Cerebellar cortex (tissue), 1 donor: ENCODE measurements at regions not wholly inside any gene's neighbourhood (a gene's known extent, or its start where the extent isn't known, plus 50 kb on each side); places are given as distances from the start of the nearest gene placed in this dataset.

Experiments used
- DNase-seq: peaks from one replicate; pipeline ENCODE4 v3.0.0-alpha.2; 2015; ENCODE audit warnings: low spot score

DNA sequence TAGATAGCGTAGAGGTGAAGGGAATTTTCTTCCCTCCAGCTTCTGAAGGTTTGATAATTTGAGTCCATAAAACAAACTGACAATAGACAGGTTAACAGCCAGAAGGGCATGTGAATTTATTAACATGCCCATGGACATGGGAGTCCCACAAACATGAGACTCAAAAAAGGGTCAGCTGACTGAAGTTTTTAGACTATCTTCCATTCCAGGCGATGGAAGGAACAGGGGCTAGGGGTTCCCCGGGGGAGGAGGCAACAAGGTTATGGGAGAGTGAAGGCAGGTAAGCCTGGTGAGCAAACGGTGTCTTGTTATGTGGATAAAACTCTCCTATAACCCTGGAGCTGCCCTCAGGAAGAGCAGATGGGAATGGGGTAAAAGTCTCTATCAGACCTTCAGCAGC, 81.5 kb upstream of the SORBS2 start:
- DNase-seq = no peak

DNA sequence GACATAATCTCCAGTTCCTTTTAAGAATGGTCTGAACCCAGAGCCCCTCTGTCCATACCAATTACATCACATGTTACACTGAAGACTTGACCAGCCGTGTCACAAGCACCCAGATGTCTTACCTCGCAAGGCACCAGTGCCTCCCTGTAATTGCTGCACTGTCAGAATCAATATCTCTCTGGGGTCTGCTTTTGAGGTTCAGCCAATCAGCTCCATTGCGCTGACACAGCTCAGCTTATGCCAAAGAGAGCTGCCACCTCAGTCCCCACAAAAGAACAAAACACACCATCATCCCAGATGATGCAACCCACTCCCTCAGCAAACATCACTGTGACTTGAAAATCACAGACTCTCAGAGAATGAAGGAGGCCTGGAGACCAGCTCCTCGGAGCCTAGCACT, 82.5 kb upstream of the SORBS2 start:
- DNase-seq = no peak

DNA sequence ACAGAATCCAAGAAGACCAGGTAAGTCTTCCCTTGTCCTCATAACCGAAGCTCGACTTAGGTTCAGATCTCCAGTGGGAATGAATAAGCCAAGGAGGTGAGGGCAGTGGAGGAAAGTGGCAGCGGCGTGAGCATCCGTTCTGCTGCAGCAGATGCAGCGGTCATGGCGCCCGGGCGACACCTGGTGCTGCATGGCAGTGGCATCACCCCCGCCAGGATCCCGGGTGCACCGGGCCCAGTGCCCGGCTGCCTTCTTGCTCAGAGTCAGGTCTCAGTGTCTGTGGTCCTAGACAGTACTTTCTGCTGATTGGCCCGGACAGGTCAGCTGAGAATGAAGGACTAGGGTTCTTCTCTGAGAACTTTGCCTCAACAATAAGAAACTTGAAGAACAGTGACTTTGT, 83.4 kb upstream of the SORBS2 start:
- no peak for DNase-seq

DNA sequence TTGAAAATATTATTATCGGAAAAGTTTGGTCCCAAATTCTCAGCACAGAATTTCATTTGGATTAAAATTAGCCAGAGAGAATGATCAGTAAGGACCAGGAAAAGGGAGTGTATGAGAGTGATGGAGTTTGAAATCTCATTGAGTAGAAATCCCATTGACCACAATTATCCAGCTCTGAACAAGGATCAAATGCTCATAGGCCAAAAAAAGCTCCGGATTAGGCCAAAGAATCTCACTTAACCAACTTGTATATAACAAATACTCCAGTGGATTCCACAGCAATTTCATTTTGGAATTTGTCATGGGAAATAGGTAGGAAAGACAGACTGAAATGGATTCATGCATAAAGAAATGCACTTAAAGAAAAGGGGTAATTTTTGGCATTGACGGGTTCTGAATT, 83.9 kb upstream of the SORBS2 start:
- no peak for DNase-seq

DNA sequence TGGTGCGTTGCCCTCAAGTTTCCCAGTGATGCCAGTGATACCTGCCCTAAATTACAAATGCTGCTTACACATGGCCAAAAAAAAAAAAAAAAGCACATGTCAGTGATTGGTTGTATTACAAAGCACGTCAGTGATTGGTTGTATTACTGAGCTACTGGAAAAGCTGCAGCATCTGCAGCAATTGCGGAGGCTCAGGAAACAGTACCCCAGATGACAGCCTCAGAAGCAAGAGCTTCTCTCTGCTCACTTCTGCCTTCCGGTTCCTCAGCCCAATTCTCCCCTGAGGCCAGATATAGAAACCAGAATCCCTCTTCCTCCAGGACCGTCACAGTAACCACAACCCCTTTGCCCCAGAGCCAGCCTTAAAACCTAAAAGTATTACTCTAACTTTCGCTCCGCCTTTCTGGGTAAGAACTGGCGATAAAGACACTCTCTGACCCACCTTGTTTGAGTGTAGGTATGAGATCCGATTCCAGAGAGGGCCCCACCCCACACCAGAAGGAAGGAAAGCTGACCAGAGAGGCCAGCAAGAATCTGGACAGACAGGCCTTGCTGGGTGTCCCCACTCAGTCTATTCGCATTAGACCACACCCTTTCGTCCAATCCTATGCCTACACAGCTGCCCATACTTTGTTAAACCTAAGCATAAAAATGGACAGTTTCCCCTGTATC, 85.0 kb upstream of the SORBS2 start:
- no peak for DNase-seq

DNA sequence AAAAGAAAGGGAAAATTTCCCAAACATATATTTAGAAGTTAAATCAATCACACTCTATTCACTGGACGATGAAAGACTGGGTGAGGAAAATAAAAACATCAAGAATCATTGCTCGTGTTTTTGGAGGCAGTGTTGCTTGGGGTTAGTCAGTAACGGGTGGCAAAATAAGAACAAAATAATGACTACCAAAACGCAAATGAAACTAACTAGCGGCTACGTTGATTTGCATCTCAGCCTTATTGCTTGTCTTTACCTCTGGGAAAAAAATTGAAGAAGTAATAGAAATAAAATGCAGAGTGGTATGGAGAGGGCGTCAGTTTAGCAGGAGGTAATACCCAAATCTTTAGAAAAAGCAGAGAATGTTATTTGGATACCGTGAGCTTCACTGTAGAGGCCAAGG, 86.4 kb upstream of the SORBS2 start:
- DNase-seq = no peak

DNA sequence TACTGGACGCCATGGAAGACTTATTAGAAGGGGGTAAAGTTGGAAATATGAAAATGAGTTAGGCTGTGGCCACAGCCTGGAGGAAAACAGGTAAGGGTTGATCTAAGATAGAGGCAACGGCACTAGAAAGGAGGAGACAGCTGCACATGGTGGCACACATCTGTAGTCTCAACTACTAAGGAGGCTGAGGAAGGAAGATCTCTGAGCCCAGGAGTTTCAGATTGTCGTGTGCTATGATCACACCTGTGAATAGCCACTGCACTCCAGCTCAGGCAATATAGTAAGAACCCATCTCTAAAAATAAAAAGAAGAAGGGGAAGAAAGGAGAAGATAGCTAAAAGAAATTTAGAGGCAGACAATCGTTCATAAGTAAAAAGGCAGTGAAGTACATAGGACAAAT, 87.8 kb upstream of the SORBS2 start:
- no peak for DNase-seq

DNA sequence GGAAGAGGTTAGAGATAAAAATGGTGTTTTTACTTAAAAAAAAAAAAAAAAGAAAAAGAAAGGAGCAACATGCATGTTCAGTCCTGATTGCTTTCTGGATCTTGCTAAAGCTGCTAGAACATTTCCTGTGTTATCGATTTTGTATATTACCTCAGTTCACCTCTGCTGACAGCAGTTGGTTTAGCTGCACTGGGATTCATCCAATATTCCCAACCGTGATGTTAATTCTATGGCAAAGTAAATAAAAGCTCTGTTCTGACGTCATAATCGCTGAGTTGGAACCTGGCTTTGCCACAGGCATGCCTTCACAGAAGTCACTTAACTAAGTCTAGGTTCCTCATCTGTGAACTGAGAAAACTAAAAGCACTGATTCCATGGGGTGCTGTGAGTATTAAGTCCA, 90.7 kb upstream of the SORBS2 start:
- no peak for DNase-seq

DNA sequence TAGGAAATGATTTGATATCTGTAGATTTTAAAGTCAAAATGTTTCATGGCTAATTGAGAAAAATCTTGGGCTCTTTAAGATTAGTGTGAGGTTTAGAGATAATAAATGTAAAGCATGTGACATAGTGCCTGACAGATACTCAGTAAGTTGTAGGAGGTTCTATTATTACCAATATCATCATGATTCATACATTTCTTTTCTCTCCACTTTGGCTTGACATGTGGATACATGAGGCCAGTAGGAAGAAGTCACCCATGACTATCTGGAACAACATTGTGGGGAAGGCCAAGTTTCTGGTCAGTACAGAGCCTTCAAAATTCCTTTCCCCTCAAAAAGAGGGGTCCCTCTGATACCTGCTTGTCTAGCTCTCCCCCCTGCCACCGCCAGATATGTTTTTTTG, 91.2 kb upstream of the SORBS2 start:
- no peak for DNase-seq

DNA sequence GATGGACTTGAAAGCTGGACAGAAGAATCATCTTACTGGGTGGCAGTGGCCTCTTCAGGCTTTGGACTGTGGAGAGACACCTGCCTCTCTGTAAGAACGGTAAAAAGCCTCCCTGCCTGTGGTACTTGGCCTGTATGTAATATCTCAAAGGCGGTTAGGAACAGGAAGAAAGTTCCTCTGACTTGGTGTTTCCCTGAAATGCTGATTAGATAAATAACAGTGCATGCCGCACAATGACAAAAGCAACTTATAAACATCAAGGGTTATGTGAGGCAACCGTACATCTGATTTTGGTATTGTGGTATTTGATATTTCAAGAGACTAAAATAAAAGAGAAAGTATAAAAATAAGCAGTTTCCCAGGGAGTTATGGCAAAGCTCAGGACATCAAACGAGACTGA, 92.4 kb upstream of the SORBS2 start:
- no peak for DNase-seq

DNA sequence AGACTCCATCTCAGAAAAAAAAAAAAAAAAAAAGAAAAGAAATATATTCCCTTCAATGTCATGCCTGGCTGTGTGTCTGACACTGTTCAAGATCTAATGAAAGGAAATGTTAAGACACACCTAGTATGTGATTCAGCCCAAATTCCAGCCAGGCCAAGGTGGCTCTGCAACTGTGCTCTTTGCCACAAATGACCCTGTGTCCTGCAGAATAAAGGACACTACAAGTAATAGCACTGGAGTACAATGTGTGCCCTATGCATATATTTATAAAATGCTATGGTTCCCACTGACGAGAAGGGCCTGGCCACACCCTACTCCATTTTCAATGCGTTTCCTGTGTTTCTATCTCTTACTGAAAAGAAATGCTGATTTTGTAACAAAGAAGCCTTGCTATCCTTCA, 98.0 kb upstream of the SORBS2 start:
- no peak for DNase-seq

DNA sequence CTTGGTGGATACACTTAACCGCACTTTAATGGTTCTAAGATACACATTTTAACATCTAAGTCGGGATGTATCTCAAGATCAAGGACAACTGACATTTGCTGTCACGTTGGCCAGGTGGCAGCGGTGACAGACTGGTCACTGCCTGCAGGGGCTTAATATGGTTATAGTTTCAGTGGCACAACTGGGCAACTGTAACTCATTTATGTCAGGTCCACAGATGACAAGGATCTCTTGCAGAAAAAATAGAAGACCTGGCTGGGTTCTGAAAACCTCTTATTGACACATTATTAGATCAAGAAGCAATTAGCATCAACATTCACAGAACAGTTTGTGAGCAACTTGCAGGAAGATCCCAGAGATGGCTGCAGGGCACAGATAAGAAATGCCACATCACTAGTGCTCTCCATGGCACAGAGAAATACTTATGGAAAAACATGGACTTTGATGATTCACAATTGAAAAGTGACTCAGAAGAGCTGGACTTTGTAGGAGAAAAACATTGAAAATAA, 99.6 kb upstream of the SORBS2 start:
- no peak for DNase-seq

DNA sequence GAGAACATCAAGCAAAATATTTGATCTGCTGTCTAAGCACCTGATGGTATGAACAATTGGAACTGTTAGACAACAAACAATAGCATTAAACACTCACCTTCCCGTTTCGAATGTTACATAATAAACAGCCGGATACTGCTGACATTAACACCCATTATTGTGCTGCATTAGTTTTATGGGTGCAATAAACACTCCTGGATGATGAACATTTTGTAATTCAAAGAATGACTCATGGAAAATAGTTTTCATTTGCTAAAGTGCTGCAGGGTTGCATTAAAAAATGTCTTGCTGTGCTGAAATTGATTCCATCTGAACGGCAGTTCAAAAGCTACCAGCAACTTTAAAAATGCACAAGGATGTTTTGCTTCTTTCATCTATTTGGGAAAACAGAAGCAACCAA, 100.8 kb upstream of the SORBS2 start:
- no peak for DNase-seq

DNA sequence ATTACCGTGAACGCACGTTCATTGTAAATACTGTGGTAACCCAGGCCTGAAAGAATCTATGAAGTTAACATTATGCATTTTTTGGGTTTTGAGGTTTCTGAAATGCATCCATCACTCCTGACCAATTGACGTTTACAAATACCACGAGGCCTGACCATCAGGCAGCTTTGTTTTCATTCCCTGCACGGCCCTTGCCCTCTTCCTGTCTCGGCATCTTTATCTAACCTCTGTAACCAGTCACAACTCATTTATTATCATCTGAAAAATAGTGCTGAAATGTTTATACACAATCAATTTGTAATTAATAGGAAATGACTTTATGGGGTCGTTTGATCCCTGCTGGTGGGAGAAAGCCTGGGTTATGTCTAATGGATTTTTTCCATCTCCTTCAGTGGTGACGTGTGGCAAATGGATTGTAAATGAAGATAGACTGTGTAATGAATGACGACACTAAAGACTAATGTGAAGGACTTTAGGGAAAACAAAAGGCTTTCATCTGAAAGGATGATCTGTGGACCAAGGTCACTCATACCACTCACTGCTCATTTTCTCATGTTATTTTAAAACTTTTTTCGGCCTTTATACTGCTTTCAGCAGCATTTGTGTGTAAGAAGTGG, 102.7 kb upstream of the SORBS2 start:
- no peak for DNase-seq

DNA sequence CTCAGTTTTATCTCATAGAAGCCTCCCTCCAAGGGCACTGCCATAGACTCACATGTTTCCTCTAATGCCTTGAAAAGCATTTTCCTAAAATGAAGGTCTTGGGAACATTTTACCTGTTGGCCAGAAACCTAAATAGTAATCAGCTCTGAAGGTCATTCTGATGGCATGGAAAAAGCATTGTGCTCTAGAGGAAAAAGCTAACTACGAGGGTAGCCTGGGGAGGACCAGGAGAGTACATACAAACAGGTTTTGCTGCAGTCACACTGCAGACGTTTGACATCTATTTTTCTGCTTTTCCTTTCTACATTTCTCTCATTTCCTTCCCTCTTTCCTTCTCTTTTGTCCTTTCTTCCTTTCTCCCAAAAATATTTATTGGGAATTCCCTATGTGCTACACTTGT, 103.3 kb upstream of the SORBS2 start:
- DNase-seq = no peak

DNA sequence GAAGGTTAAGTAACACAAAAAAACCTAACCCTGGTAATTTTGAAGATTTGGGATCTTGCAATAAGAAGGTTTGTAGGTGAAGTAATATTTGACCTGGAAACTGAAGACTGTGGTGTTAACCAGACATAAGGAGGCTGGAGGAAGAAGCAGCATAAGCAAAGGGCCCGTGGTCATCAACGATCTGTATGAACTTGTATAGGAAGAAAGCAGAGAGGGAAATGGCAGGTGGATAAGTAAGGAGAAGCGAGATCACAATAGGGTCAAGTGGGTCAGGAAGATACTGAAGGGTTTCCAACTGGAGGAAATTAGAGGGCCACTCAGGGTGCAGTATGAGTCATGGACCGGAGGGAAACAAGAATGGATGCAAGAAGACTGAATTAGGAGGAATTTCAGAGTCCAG, 103.8 kb upstream of the SORBS2 start:
- no peak for DNase-seq

DNA sequence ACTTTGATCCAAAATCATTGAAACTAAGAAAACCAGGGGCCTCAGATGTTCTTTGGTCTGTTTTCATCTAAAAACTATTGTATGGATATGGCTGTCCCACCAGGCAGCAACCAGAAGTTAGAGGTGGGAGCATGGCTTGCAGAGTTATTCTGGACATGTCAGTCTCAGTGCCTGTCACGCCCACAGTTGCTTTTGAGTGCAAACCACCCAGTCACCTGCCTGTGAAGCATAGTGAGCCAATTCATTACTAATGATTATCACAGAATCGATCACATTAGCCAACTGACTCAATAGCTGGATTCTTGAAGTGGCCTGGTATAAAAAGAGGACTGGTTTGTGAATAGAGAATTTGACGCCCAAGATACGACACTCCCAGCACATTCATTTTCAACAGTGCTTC, 104.2 kb upstream of the SORBS2 start:
- DNase-seq = no peak

DNA sequence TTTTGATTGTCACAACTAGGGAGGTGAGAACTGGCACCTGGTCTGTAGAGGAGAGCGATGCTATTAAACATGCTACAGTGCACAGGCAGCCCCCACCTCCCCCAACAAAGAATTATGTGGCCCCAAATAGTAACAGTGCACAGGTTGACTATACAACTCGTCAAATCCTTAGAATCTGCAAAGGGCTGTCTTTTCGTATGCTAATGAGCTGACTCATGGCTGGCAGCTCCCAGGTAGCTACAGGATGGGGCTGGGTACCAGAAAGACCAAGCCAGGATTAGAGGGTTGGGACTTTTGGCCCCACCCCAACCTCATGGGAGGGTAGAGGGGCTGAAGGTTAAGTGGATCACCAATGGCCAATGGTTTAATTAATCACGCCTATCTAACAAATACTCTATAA, 104.7 kb upstream of the SORBS2 start:
- DNase-seq = no peak

DNA sequence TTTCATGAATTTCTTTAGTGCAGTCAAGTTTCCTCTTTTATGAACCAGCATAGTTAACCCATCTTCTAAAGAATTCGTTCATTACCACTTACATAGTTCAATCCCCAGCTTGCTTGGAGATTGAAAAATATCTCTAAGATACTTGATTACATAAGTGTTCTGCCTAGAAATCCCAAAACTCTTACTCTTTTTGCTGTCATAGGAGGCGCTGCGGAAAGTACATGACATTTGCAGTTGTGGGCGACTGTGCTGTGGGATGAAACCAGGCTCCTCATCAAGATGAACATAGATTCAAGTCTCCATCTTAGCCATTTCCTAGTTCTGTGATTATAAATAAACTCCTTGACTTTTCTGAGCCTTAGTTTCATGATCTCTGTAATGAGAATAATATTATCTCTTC, 107.1 kb upstream of the SORBS2 start:
- no peak for DNase-seq

DNA sequence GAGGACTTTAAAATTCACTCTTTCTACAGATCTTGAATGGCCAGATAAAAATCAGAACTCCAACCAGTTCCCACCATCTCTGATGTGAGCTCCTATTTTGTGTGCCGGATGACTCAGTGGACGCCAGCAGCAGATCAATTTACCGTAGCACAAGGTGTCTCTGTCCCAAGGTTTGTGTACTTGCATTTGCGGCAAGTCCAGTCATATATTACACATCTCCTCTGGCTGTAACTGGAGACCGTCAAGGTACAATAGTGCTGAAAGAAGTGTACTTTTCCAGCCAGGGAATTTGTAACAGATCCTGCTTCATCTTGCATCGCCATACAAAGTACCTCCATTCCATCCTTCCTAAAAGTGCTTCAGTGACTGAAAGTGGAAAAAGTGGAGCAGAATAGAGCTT, 108.2 kb upstream of the SORBS2 start:
- no peak for DNase-seq

DNA sequence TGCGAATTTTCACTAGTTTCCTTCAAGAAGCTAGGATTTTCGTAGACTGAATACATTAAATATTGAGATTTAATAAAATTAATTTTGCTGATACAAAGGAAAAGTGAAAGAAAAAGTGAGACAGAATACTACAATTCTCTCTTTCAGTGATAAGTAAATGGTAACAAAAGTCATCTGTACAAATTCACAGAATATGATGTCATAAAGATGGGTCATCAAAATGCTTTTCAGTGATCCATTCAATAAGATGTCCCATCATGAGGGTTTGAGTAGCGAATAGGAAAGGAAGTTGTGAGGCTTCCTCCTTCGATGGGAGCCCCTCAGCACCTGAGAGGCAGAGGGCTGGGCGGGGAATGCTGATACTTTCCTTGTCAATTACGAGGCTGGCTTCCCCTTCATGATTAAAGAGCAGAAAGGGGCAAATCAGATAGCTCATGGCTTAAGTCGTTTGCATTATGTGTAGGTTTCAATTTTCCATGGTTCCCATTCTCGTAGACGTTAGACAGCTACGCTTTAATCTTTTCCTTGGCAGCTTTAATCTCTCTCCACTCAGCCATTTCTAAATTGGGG, 108.8 kb upstream of the SORBS2 start:
- no peak for DNase-seq

DNA sequence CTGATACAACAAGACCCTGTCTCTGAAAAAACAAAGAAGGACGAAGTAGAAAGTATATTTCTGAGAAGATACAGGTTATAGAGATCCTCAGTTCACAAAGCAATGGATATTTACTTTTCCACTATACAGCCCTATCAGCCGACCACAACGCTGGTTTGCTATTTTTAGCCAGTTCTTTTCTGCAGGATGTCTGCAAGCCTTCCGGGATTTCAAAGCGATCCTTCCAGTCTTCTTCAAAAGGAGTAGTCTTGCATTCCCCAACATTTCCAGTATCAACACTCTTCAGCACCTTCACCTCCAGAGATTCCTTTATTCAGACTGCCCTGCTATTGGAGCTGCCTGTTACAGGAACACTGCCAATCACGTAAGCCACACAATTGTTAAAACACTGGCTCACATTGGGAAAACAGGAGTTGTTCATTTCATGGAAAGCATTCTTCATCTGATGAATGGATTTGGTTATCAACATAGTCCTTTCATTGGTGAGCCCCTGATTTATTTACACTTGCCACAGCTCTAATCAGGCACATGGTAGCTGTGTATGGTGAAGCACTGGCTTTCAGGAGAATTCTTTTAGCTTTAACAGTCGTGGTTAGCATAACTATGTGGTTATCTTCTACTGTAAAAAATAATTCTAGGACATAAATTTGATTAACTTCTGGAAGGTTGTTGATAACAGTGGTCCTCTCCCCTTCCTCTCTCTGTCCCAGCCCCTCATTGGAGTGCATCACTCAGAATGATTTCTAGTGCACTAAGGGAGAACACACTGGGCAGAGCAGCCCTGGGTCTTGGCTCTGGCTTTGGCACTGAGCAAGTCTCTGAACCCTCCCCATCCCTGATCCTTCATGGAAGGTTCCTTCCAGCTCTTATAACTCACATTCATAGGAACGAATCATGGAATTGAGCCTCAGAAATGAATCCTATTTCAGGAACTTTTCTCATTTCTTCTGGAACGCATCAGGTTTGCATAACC, 109.9 kb upstream of the SORBS2 start:
- no peak for DNase-seq
